ENCODE measurements at regions not wholly inside any gene's neighbourhood (a gene's known extent, or its start where the extent isn't known, plus 50 kb on each side); places are given as distances from the start of the nearest gene placed in this dataset.
"Not testable (repeated sequence)": the region's sequence is repeated elsewhere in the genome, so short reads cannot be mapped to it uniquely, and the experiment has no call there.

GRCh38 chr3:151675858-151676615, 57.7 kb upstream of the AADACL2 start:
- Mint-ChIP-seq H3K27ac (no peak overlapping the region), H3K36me3 (no peaks in the 10 kb centered on the region), H3K9me3 (peaks cover 4% of the 10 kb centered on the region in 2 donors)
- DNase-seq (ENCODE audit: low spot score in 2 of 2) (no peak), ATAC-seq (no peak)

- ATAC-seq (no peak), DNase-seq (ENCODE audit: low spot score in 2 of 2) (no peak)
- peaks cover 4% of the 10 kb centered on the region in 2 donors for H3K9me3 Mint-ChIP-seq
- H3K36me3 Mint-ChIP-seq: no peaks in the 10 kb centered on the region
- H3K27ac Mint-ChIP-seq: no peak overlapping the region
Measured at GRCh38 chr3:151673974-151674373, 59.8 kb upstream of the AADACL2 start.

- not testable (repeated sequence) for H3K27ac Mint-ChIP-seq; H3K36me3 Mint-ChIP-seq; DNase-seq (ENCODE audit: low spot score in 2 of 2); H3K9me3 Mint-ChIP-seq; ATAC-seq
Measured at GRCh38 chr3:151667762-151668161, 66.0 kb upstream of the AADACL2 start.

GRCh38 chr3:151660885-151661284, 72.8 kb upstream of the AADACL2 start:
- ATAC-seq (no peak), DNase-seq (ENCODE audit: low spot score in 2 of 2) (no peak)
- Mint-ChIP-seq H3K36me3 (no peaks in the 10 kb centered on the region), H3K9me3 (no peaks in the 10 kb centered on the region), H3K27ac (no peak overlapping the region)

DNA sequence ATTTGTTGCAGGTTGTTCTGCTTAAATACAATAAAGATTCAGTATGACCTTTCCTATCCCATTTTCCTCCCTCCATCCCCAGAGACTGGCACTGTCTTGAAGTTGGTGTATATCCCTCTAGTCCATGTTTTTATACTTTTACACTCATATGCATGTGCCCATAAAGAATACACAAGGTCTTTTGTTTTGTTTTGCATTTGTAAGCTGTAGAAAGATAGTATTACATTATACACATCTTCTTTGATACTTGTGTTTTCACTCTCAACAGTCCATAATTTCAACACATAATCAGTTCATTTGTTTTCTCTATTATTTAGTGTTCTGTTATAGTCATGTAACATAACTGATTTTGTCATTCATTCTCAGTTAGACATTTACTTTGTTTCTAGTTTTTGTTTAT, 88.7 kb upstream of the AADACL2 start:
- Mint-ChIP-seq H3K36me3 (no peaks in the 10 kb centered on the region), H3K27ac (no peak overlapping the region), H3K9me3 (no peaks in the 10 kb centered on the region)
- ATAC-seq: no peak
- no peak for DNase-seq (ENCODE audit: low spot score in 2 of 2)

GRCh38 chr3:151644020-151644620, 89.6 kb upstream of the AADACL2 start:
- no peak overlapping the region for H3K27ac Mint-ChIP-seq
- no peaks in the 10 kb centered on the region for H3K36me3 Mint-ChIP-seq
- no peak for DNase-seq (ENCODE audit: low spot score in 2 of 2)
- no peak for ATAC-seq
- H3K9me3 Mint-ChIP-seq: no peaks in the 10 kb centered on the region

DNA sequence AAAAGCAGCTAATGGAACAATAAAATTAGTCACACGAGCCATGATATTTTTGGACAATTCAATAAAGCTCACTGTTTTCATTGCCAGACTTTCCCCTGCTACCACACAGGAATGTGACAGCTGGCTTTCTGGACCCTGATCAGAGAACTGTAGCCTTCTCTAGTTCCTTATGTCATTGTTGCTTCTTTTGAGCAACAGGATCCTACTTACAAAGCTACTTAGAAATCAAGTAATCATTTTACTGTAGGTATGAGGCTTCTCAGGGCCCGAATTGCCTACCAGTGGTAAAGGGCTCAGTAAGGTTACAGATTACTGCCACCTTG, 94.3 kb upstream of the AADACL2 start:
- Mint-ChIP-seq H3K9me3 (no peaks in the 10 kb centered on the region), H3K36me3 (no peaks in the 10 kb centered on the region), H3K27ac (no peak overlapping the region)
- DNase-seq (ENCODE audit: low spot score in 2 of 2) (no peak), ATAC-seq (no peak)

- Mint-ChIP-seq H3K9me3 (no peaks in the 10 kb centered on the region), H3K36me3 (no peaks in the 10 kb centered on the region), H3K27ac (no peak overlapping the region)
- ATAC-seq (no peak), DNase-seq (ENCODE audit: low spot score in 2 of 2) (no peak)
Measured at GRCh38 chr3:151638555-151639417, 94.9 kb upstream of the AADACL2 start.

DNA sequence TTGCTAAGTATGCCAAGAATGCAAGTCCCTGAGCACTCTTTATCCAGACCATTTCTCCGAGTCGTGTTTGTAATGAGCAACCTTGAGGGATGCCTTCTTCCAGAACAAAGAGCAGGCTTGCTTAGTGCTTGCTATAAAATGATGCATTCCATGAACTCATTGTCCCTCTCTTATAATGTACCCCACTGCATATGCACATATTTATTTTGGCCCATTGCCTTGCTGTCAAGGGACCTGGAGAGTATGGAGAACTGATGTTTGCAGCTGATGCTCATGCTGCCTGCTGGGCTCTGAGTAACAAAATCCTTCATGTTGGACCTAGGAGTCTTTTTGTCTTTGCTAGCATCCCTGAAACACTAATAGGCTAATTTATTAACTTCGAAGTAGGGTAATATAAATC, 97.8 kb upstream of the AADACL2 start:
- Mint-ChIP-seq H3K36me3 (no peaks in the 10 kb centered on the region), H3K9me3 (no peaks in the 10 kb centered on the region), H3K27ac (no peak overlapping the region)
- DNase-seq (ENCODE audit: low spot score in 2 of 2): no peak
- ATAC-seq: no peak

DNA sequence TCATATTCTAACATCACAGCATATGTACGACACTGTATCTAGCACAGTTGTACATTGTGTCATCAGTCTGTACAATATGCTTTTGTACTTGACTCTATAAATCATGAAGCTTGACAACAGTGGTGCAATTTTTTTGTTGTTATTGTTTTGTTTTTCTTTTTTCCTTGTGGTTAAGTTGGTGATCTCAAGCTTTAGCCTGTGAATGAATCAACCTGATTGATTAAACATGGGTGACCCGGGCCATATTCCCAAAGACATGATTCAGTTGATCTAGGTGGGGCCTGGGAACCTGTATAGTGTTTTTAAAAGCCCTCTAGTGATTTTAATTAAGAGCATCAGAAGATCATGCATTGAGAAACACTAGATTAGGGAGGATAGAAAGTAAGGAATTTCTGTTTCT, 101.8 kb upstream of the AADACL2 start:
- ATAC-seq (no peak), DNase-seq (ENCODE audit: low spot score in 2 of 2) (no peak)
- no peaks in the 10 kb centered on the region for H3K9me3 Mint-ChIP-seq

GRCh38 chr3:151630938-151631441, 102.7 kb upstream of the AADACL2 start:
- Mint-ChIP-seq H3K9me3 (no peaks in the 10 kb centered on the region), H3K36me3 (no peaks in the 10 kb centered on the region), H3K27ac (peak overlapping the region in 1 of 2 donors; percentile 16)
- ATAC-seq (no peak), DNase-seq (ENCODE audit: low spot score in 2 of 2) (no peak)

More for the DNA sequence above, 101.8 kb upstream of the AADACL2 start:
- no peak overlapping the region for H3K27ac Mint-ChIP-seq
- no peaks in the 10 kb centered on the region for H3K36me3 Mint-ChIP-seq

GRCh38 chr3:151630035-151630434, 103.7 kb upstream of the AADACL2 start:
- ATAC-seq (no peak), DNase-seq (ENCODE audit: low spot score in 2 of 2) (no peak)
- no peaks in the 10 kb centered on the region for H3K36me3 Mint-ChIP-seq
- no peak overlapping the region for H3K27ac Mint-ChIP-seq
- H3K9me3 Mint-ChIP-seq: no peaks in the 10 kb centered on the region

- H3K36me3 Mint-ChIP-seq: no peaks in the 10 kb centered on the region
- H3K9me3 Mint-ChIP-seq: no peaks in the 10 kb centered on the region
- ATAC-seq (no peak), DNase-seq (ENCODE audit: low spot score in 2 of 2) (no peak)
- no peak overlapping the region for H3K27ac Mint-ChIP-seq
Measured at GRCh38 chr3:151625586-151625985, 108.1 kb upstream of the AADACL2 start.

DNA sequence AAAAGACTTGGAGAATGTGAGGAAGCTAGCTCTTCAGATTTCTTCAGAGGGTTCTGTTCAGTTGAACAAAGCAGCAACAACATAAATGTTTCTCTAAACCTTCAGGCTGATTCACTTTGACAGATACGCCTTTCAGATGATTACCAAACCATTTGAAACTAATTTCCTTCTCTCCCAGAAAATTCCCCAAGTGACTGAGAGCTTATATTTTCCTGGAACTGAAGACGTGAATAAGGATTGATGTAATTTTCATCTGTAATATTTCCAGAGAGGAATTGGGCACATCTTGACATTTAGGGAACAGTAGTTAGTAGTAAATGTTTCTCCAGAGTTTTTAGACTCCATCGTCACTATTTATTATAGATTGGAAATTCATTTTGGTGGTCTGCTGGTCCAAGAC, 108.6 kb upstream of the AADACL2 start:
- Mint-ChIP-seq H3K9me3 (no peaks in the 10 kb centered on the region), H3K36me3 (no peaks in the 10 kb centered on the region), H3K27ac (no peak overlapping the region)
- ATAC-seq (no peak), DNase-seq (ENCODE audit: low spot score in 2 of 2) (no peak)

GRCh38 chr3:151620071-151620470, 113.7 kb upstream of the AADACL2 start:
- ATAC-seq: no peak
- DNase-seq (ENCODE audit: low spot score in 2 of 2): no peak
- Mint-ChIP-seq H3K36me3 (no peaks in the 10 kb centered on the region), H3K27ac (no peak overlapping the region), H3K9me3 (no peaks in the 10 kb centered on the region)

DNA sequence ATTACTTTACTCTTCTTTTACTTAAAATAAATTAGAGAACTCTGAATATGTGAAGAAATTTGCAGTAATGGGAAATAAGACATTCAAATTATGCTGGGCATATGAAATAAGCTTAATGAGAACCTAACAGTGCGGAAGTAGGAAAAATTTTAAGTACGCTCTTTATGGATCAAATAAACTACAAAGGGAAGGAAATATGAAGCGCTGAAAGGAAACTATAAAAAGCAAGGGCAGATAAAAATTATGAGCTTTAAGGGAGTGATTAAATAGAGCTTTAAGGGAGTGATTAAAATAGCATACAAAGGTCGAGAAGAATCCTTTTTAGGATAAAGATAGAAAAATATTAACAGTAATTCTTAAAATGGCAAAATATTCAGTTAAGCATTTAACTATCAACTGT, 118.3 kb upstream of the AADACL2 start:
- H3K9me3 Mint-ChIP-seq: no peaks in the 10 kb centered on the region
- H3K36me3 Mint-ChIP-seq: no peaks in the 10 kb centered on the region
- H3K27ac Mint-ChIP-seq: no peak overlapping the region
- no peak for ATAC-seq
- DNase-seq (ENCODE audit: low spot score in 2 of 2): no peak

DNA sequence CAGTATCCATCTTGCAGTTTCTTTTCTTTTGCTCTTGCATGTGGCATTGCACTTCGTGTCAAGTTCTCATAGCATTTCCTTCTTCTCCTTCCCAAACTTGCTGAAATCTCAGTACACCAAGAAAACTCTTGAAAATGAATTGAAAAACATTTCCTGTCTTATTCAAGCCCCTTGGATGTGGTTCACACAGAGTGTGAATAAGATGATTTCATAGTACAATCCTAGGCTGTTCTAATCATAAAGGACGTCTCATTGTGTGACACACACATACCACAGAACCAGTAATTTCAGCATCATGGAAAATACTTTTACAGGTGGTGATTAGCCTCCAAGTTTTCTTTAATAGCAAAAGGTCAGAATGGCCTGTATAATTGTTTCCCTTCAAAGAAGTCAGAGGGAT, 121.6 kb upstream of the AADACL2 start:
- Mint-ChIP-seq H3K9me3 (peaks cover 0 to 4% of the 10 kb centered on the region in 2 donors), H3K36me3 (no peaks in the 10 kb centered on the region), H3K27ac (no peak overlapping the region)
- ATAC-seq (no peak), DNase-seq (ENCODE audit: low spot score in 2 of 2) (no peak)
